IMR-90 (cell line): ENCODE measurements at regions not wholly inside any gene's neighbourhood (a gene's known extent, or its start where the extent isn't known, plus 50 kb on each side); places are given as distances from the start of the nearest gene placed in this dataset.

Experiments used
- ATAC-seq: fragments of 200-7000 bp; cut with Tn5 transposase; 2 replicates; pipeline ENCODE4 v1.9.1; 2020; ENCODE audit warnings: low read depth, mild to moderate bottlenecking, moderate library complexity
- BruUV-seq: library from RNA; stranded (reverse); fragments of 400-500 nt; replicated peaks from 2 replicates; lab custom pipeline; 2021; lab: Mats Ljungman, UMichigan
- CTCF ChIA-PET: fragments of 300-600 bp; formaldehyde crosslinking; extraction: SDS; loops from one replicate; lab custom pipeline; 2021; ENCODE audit warnings: antibody characterized with exemption; lab: Yijun Ruan, JAX
- POLR2A ChIA-PET: fragments of 300-600 bp; sonication (Branson Sonifier 250); formaldehyde crosslinking; loops from one replicate; lab custom pipeline; 2022; ENCODE audit warnings: antibody characterized with exemption; ENCODE audit not compliant: unreplicated experiment; lab: Charles Lee
- DNase-seq: peaks from one replicate; pipeline ENCODE4 v3.0.0; 2013
- H2AFZ ChIP-seq: replicated peaks from 2 replicates; pipeline ENCODE3; 2013; ENCODE audit warnings: low read length, mild to moderate bottlenecking; ENCODE audit not compliant: poor library complexity
- H2AK5ac ChIP-seq: 2 replicates; pipeline ENCODE4 v1.6.1; 2013; ENCODE audit warnings: low read depth, low read length, inconsistent platforms
- H2AK9ac ChIP-seq: replicated peaks from 2 replicates; pipeline ENCODE3; 2013; ENCODE audit warnings: mild to moderate bottlenecking, low read depth, low read length, moderate library complexity; ENCODE audit not compliant: poor library complexity
- H2BK120ac ChIP-seq: 2 replicates; pipeline ENCODE4 v1.6.1; 2013; ENCODE audit warnings: low read depth, low read length, inconsistent platforms
- H2BK15ac ChIP-seq: 3 replicates; pipeline ENCODE4 v1.6.1; 2013; ENCODE audit warnings: low read depth, low read length, inconsistent platforms
- H2BK20ac ChIP-seq: 2 replicates; pipeline ENCODE4 v1.6.1; 2013; ENCODE audit warnings: low read depth, mild to moderate bottlenecking, inconsistent platforms, low read length, moderate library complexity
- H2BK5ac ChIP-seq: 2 replicates; pipeline ENCODE4 v1.6.1; 2013; ENCODE audit warnings: mild to moderate bottlenecking, low read depth, low read length, inconsistent platforms; ENCODE audit not compliant: poor library complexity, severe bottlenecking
- H3K14ac ChIP-seq: replicated peaks from 2 replicates; pipeline ENCODE4 v1.6.1; 2013; ENCODE audit warnings: low read depth, low read length, inconsistent platforms
- H3K18ac ChIP-seq: 2 replicates; pipeline ENCODE4 v1.6.1; 2013; ENCODE audit warnings: low read depth, low read length, control low read depth
- H3K23ac ChIP-seq: 2 replicates; pipeline ENCODE4 v1.6.1; 2013; ENCODE audit warnings: low read depth, low read length, inconsistent platforms
- H3K27ac ChIP-seq: 2 replicates; pipeline ENCODE4 v1.5.1; 2013; ENCODE audit warnings: mild to moderate bottlenecking, control low read depth, low read length; ENCODE audit not compliant: insufficient read depth
- H3K27me3 ChIP-seq: 2 replicates; pipeline ENCODE4 v1.6.1; 2013; ENCODE audit warnings: low read length; ENCODE audit not compliant: control insufficient read depth, insufficient read depth
- H3K36me3 ChIP-seq: 2 replicates; pipeline ENCODE4 v1.6.1; 2013; ENCODE audit warnings: low read length, mixed read lengths; ENCODE audit not compliant: control insufficient read depth, insufficient read depth
- H3K4ac ChIP-seq: 2 replicates; pipeline ENCODE4 v1.6.1; 2013; ENCODE audit warnings: low read depth, low read length, inconsistent platforms
- H3K4me1 ChIP-seq: 2 replicates; pipeline ENCODE4 v1.6.1; 2013; ENCODE audit warnings: low read length, mixed read lengths; ENCODE audit not compliant: control insufficient read depth, insufficient read depth
- H3K4me2 ChIP-seq: 2 replicates; pipeline ENCODE4 v1.6.1; 2013; ENCODE audit warnings: low read depth, mild to moderate bottlenecking, control low read depth, low read length, moderate library complexity
- H3K4me3 ChIP-seq: 2 replicates; pipeline ENCODE4 v1.5.1; 2013; ENCODE audit warnings: low read depth, mild to moderate bottlenecking, control low read depth, low read length, moderate library complexity; ENCODE audit not compliant: insufficient read depth
- H3K56ac ChIP-seq: 2 replicates; pipeline ENCODE4 v1.6.1; 2013; ENCODE audit warnings: low read length, inconsistent platforms; ENCODE audit not compliant: insufficient read depth; ENCODE audit errors: extremely low read depth
- H3K79me1 ChIP-seq, 2 experiments: 2 replicates each; pipeline ENCODE4 v1.6.1; 2013; ENCODE audit warnings: low read length in 2 of 2, inconsistent platforms in 1 of 2, low read depth in 1 of 2
- H3K9ac ChIP-seq: 2 replicates; pipeline ENCODE4 v1.6.1; 2013; ENCODE audit warnings: low read depth, low read length, control low read depth
- H3K9me1 ChIP-seq: 2 replicates; pipeline ENCODE4 v1.6.1; 2013; ENCODE audit warnings: low read length, inconsistent platforms; ENCODE audit not compliant: insufficient read depth
- H3K9me3 ChIP-seq: 2 replicates; pipeline ENCODE4 v1.6.1; 2013; ENCODE audit warnings: low read length; ENCODE audit not compliant: control insufficient read depth, insufficient read depth
- H4K20me1 ChIP-seq: 2 replicates; pipeline ENCODE4 v1.6.1; 2013; ENCODE audit warnings: low read length, inconsistent platforms; ENCODE audit not compliant: insufficient read depth
- H4K5ac ChIP-seq: 2 replicates; pipeline ENCODE4 v1.6.1; 2013; ENCODE audit warnings: mild to moderate bottlenecking, low read depth, low read length, control low read depth
- H4K8ac ChIP-seq, 2 experiments: 2 replicates each; pipeline ENCODE4 v1.6.1; 2013; ENCODE audit warnings: low read depth in 2 of 2, low read length in 2 of 2, control low read depth in 1 of 2, inconsistent platforms in 1 of 2
- H4K91ac ChIP-seq: 2 replicates; pipeline ENCODE4 v1.6.1; 2013; ENCODE audit warnings: low read depth, low read length, inconsistent platforms; ENCODE audit not compliant: insufficient read depth
- BHLHE40 ChIP-seq: fragments of 150-350 bp; IDR thresholded peaks from 2 replicates; pipeline ENCODE4 v1.6.1; 2016; ENCODE audit warnings: mild to moderate bottlenecking, low read depth, low read length
- CHD1 ChIP-seq: IDR thresholded peaks from 2 replicates; pipeline ENCODE4 v1.6.1; 2012; ENCODE audit warnings: low read depth, low read length, improper control_type of control experiment
- CTCF ChIP-seq: conservative IDR thresholded peaks from 2 replicates; pipeline ENCODE4 v1.5.1; 2012; ENCODE audit warnings: mild to moderate bottlenecking, low read depth, low read length, improper control_type of control experiment
- ELK1 ChIP-seq: fragments of 150-350 bp; IDR thresholded peaks from 2 replicates; pipeline ENCODE4 v1.6.1; 2016; ENCODE audit warnings: low read depth, mild to moderate bottlenecking, low read length, moderate library complexity, borderline replicate concordance
- FOS ChIP-seq: fragments of 150-350 bp; IDR thresholded peaks from 2 replicates; pipeline ENCODE4 v1.6.1; 2016; ENCODE audit warnings: low read depth, low read length
- MAFK ChIP-seq: IDR thresholded peaks from 2 replicates; pipeline ENCODE4 v1.6.1; 2012; ENCODE audit warnings: low read depth, low read length, improper control_type of control experiment
- NFE2L2 ChIP-seq: fragments of 150-350 bp; IDR thresholded peaks from 2 replicates; pipeline ENCODE4 v1.6.1; 2016; ENCODE audit warnings: low read depth, mild to moderate bottlenecking, low read length
- POLR2A ChIP-seq: IDR thresholded peaks from 2 replicates; pipeline ENCODE4 v1.6.1; 2012; ENCODE audit warnings: mild to moderate bottlenecking, low read depth, low read length
- RAD21 ChIP-seq: IDR thresholded peaks from 2 replicates; pipeline ENCODE4 v1.6.1; 2012; ENCODE audit warnings: low read length, improper control_type of control experiment
- RCOR1 ChIP-seq: IDR thresholded peaks from 2 replicates; pipeline ENCODE4 v1.6.1; 2012; ENCODE audit warnings: mild to moderate bottlenecking, low read length, improper control_type of control experiment; ENCODE audit not compliant: insufficient replicate concordance
- RFX5 ChIP-seq: IDR thresholded peaks from 2 replicates; pipeline ENCODE4 v1.8.0; 2012; ENCODE audit warnings: low read depth, mild to moderate bottlenecking, low read length, moderate library complexity
- USF2 ChIP-seq: fragments of 150-350 bp; IDR thresholded peaks from 2 replicates; pipeline ENCODE4 v1.6.1; 2017; ENCODE audit warnings: mild to moderate bottlenecking, antibody characterized with exemption, low read length, low read depth
- WGBS, 2 experiments: methylation state at CpG; one replicate each; pipeline versions ENCODE4 v1.1.5 to v1.1.7; 2013; ENCODE audit warnings: missing lambda C conversion rate in 2 of 2; ENCODE audit not compliant: insufficient read length in 1 of 2; ENCODE audit errors: extremely low coverage in 2 of 2; 5-methylcytosine and 5-hydroxymethylcytosine counted together
- dilution Hi-C: fragments of 300-500 bp; cut with HindIII; formaldehyde crosslinking; loops from one replicate; pipeline ENCODE4 v1.14.3; 2018; ENCODE audit warnings: low sequenced_read_pairs; ENCODE audit not compliant: unreplicated experiment
- in situ Hi-C: fragments of 300-500 bp; cut with MboI; formaldehyde crosslinking; loops from 3 replicates; pipeline ENCODE4 v1.14.3; 2019; ENCODE audit warnings: low sequenced_read_pairs, inconsistent platforms, mixed read lengths
- intact Hi-C: fragments of 100-400 bp; cut with micrococcal nuclease; formaldehyde crosslinking; loops from 2 replicates; pipeline ENCODE4 v1.10.0; 2022

DNA sequence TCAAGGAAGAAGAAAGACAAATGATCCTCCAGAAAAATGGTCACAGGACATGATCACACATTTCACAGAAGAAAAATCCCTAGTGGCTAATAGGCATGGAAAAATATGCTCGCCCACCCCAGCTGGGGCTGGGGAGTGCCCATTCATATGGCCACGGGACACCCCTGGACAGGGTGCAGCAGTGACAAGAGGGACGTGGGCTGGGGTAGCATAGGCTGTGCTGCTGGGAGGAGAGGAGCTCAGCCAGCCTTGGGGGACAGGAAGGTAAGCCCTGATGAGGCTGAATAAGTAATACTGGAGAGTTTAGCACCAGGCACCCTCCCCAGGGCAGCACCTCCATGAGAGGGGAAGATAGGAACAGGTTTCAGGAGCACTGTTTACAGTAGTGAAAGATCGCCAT is 254.9 kb upstream of the HS6ST1 start:
- H4K5ac ChIP-seq, result no peak overlapping the region
- no peak overlapping the region for H3K14ac ChIP-seq
- no peak overlapping the region for H2AFZ ChIP-seq
- H2BK120ac ChIP-seq, result no peak overlapping the region
- no peak overlapping the region for H2AK5ac ChIP-seq
- H3K9ac ChIP-seq, result no peak overlapping the region
- ChIA-PET CTCF (no interaction called here), POLR2A (no interaction called here)
- H2BK20ac ChIP-seq, result no peak overlapping the region
- H4K20me1 ChIP-seq, result no peaks in the 10 kb centered on the region
- no peak overlapping the region for H2AK9ac ChIP-seq
- no TSS peak for BruUV-seq
- no peaks in the 10 kb centered on the region for H3K27me3 ChIP-seq
- no peak overlapping the region for H3K4me2 ChIP-seq
- TF ChIP-seq USF2 (no peak), RCOR1 (no peak), NFE2L2 (no peak), BHLHE40 (no peak), POLR2A (no peak), CTCF (no peak), FOS (no peak), CHD1 (no peak), MAFK (no peak), RFX5 (no peak), RAD21 (no peak), ELK1 (no peak)
- no peak overlapping the region for H3K4me3 ChIP-seq
- no peak overlapping the region for H3K23ac ChIP-seq
- H4K8ac ChIP-seq, result no peak overlapping the region
- intact Hi-C loops (no loop called here), in situ Hi-C loops (no loop called here), dilution Hi-C loops (no loop called here)
- H3K18ac ChIP-seq, result no peak overlapping the region
- DNase-seq (no peak), ATAC-seq (no peak)
- no peak overlapping the region for H4K91ac ChIP-seq
- no peak overlapping the region for H3K27ac ChIP-seq
- 87% methylated on average over 3 of the region's 4 CpGs; no CpG with 5 or more reads in 1 of the 2 experiments for WGBS, 2 experiments
- no peaks in the 10 kb centered on the region for H3K36me3 ChIP-seq
- H3K56ac ChIP-seq, result no peak overlapping the region
- H3K9me3 ChIP-seq, result no peaks in the 10 kb centered on the region
- no peak overlapping the region for H3K4ac ChIP-seq
- no peak overlapping the region for H2BK15ac ChIP-seq
- H3K9me1 ChIP-seq, result no peaks in the 10 kb centered on the region
- H3K4me1 ChIP-seq, result no peaks in the 10 kb centered on the region
- H2BK5ac ChIP-seq, result no peak overlapping the region
- no peaks in the 10 kb centered on the region for H3K79me1 ChIP-seq
